ENCODE measurements at regions not wholly inside any gene's neighbourhood (a gene's known extent, or its start where the extent isn't known, plus 50 kb on each side); places are given as distances from the start of the nearest gene placed in this dataset.

DNA sequence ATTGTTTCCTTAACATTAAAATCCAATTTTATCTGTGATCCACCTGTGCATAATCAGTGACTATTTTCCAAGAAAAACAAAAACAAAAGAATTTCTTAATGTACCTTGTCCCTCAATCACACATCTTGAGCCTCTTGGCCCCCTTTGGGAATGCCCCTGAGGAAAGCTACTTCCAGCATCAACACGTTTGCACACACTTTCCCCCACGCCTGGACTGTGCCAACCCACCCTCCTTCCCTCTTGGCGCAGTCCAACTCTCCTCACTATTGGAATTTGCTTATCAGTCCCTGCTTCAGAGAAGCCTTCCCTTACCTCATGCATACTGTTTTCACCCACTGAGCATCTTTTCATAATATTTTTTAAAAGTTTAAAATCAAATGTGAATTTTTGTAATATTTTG lies 389.4 kb upstream of the NRSN1 start:
- TF ChIP-seq EZH2 (IDR thresholded peaks at IDR 0.05) = no peak
- TF ChIP-seq POLR2AphosphoS5 (IDR thresholded peaks at IDR 0.05; ENCODE audit: borderline replicate concordance, low read depth, low read length) = no peak
- no peak for TF ChIP-seq FOXP2 (optimal IDR thresholded peaks at IDR 0.05; ENCODE audit: control extremely low read depth, extremely low read length, insufficient read depth)
